HG02973 (cell line): ENCODE measurements at regions not wholly inside any gene's neighbourhood (a gene's known extent, or its start where the extent isn't known, plus 50 kb on each side); places are given as distances from the start of the nearest gene placed in this dataset.
"Not testable (repeated sequence)": the region's sequence is repeated elsewhere in the genome, so short reads cannot be mapped to it uniquely, and the experiment has no call there.

ENCODE experiments used
- ATAC-seq: cut with Tn5 transposase; IDR thresholded peaks from one replicate; pipeline ENCODE4 v1.9.1; 2021; ENCODE audit warnings: moderate library complexity; ENCODE audit not compliant: unreplicated experiment

- no peak for ATAC-seq
Observed at GRCh38 chr4:86521373-86521969, 72.6 kb upstream of the PTPN13 start.

GRCh38 chr4:86522349-86522748, 71.8 kb upstream of the PTPN13 start:
- ATAC-seq = no peak

- ATAC-seq = no peak
Observed at GRCh38 chr4:86523333-86523732, 70.8 kb upstream of the PTPN13 start.

GRCh38 chr4:86527713-86528112, 66.4 kb upstream of the PTPN13 start:
- not testable (repeated sequence) for ATAC-seq

- no peak for ATAC-seq
Observed at GRCh38 chr4:86529436-86529835, 64.7 kb upstream of the PTPN13 start.

GRCh38 chr4:86530183-86530582, 63.9 kb upstream of the PTPN13 start:
- ATAC-seq = no peak

- no peak for ATAC-seq
Observed at GRCh38 chr4:86531440-86531839, 62.7 kb upstream of the PTPN13 start.

- no peak for ATAC-seq
Observed at GRCh38 chr4:86532851-86533250, 61.3 kb upstream of the PTPN13 start.

GRCh38 chr4:86536151-86536550, 58.0 kb upstream of the PTPN13 start:
- no peak for ATAC-seq

- no peak for ATAC-seq
Observed at GRCh38 chr4:86542319-86543027, 51.6 kb upstream of the PTPN13 start.

GRCh38 chr4:86543080-86543479, 51.0 kb upstream of the PTPN13 start:
- no peak for ATAC-seq

- no peak for ATAC-seq
Observed at GRCh38 chr4:86543560-86544309, 50.4 kb upstream of the PTPN13 start.

GRCh38 chr4:86544310-86544966, 49.7 kb upstream of the PTPN13 start:
- peak; percentile 93 for ATAC-seq
